Nephron progenitor cell (in vitro differentiated cells): ENCODE measurements at regions not wholly inside any gene's neighbourhood (a gene's known extent, or its start where the extent isn't known, plus 50 kb on each side); places are given as distances from the start of the nearest gene placed in this dataset.
A peak's percentile ranks its signal among the peaks of the same experiment; 100 is the strongest.

Experiments used
- DNase-seq: peaks from one replicate; pipeline ENCODE4 v3.0.0; 2021
- H3K27ac Mint-ChIP-seq: 2 replicates; pipeline ENCODE4 v1.8.0; 2021; ENCODE audit warnings: mild to moderate bottlenecking, moderate library complexity, mixed read lengths
- H3K27me3 Mint-ChIP-seq: 2 replicates; pipeline ENCODE4 v1.8.0; 2021; ENCODE audit warnings: mild to moderate bottlenecking, low read depth, mixed read lengths; ENCODE audit not compliant: poor library complexity
- H3K36me3 Mint-ChIP-seq: 2 replicates; pipeline ENCODE4 v1.8.0; 2021; ENCODE audit warnings: low read depth, mixed read lengths
- H3K4me1 Mint-ChIP-seq: 2 replicates; pipeline ENCODE4 v1.8.0; 2021; ENCODE audit warnings: mixed read lengths
- H3K4me3 Mint-ChIP-seq: 2 replicates; pipeline ENCODE4 v1.8.0; 2021; ENCODE audit warnings: mild to moderate bottlenecking, moderate library complexity, mixed read lengths
- H3K9me3 Mint-ChIP-seq: 2 replicates; pipeline ENCODE4 v1.8.0; 2021; ENCODE audit warnings: mild to moderate bottlenecking, moderate library complexity, mixed read lengths
- TF ChIP-seq, protein P1 (sequence below): fragments of 200-600 bp; sonication (generic); IDR thresholded peaks from 2 replicates; pipeline ENCODE4 v1.5.0; 2021; ENCODE audit warnings: antibody characterized with exemption

GRCh38 chr6:141996823-141997222 is 135.9 kb upstream of the GJE1 start:
- no peak for DNase-seq
- Mint-ChIP-seq H3K27me3 (peaks cover 3% of the 10 kb centered on the region), H3K4me1 (no peaks in the 10 kb centered on the region), H3K4me3 (no peak overlapping the region), H3K27ac (no peak overlapping the region), H3K36me3 (no peaks in the 10 kb centered on the region), H3K9me3 (peaks cover 43% of the 10 kb centered on the region)
- TF ChIP-seq, protein P1, sequence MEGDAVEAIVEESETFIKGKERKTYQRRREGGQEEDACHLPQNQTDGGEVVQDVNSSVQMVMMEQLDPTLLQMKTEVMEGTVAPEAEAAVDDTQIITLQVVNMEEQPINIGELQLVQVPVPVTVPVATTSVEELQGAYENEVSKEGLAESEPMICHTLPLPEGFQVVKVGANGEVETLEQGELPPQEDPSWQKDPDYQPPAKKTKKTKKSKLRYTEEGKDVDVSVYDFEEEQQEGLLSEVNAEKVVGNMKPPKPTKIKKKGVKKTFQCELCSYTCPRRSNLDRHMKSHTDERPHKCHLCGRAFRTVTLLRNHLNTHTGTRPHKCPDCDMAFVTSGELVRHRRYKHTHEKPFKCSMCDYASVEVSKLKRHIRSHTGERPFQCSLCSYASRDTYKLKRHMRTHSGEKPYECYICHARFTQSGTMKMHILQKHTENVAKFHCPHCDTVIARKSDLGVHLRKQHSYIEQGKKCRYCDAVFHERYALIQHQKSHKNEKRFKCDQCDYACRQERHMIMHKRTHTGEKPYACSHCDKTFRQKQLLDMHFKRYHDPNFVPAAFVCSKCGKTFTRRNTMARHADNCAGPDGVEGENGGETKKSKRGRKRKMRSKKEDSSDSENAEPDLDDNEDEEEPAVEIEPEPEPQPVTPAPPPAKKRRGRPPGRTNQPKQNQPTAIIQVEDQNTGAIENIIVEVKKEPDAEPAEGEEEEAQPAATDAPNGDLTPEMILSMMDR = no peak

DNA sequence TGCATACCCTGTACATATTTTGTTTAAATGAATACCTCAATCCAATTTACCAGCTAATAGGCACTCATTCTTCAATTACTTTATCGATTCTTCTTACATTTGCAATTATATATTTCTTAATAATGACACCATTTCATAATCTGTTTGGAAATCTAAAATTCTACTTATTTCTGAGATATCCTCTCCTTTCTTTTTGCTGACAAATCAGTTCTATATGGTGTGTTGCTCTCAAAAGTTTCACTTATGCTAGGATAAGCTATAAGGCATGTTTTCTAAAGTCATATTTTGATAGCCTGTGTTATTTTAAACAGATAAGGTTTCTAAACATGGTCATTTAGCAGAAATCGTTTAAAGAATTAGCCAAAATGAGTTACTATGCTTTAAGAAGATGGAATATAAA is 140.6 kb upstream of the GJE1 start:
- Mint-ChIP-seq H3K4me1 (no peaks in the 10 kb centered on the region), H3K4me3 (no peak overlapping the region), H3K27ac (no peak overlapping the region), H3K36me3 (no peaks in the 10 kb centered on the region), H3K27me3 (no peaks in the 10 kb centered on the region), H3K9me3 (peaks cover 14% of the 10 kb centered on the region)
- DNase-seq = no peak
- TF ChIP-seq, protein P1 = no peak

- Mint-ChIP-seq H3K27ac (no peak overlapping the region), H3K4me3 (no peak overlapping the region), H3K27me3 (no peaks in the 10 kb centered on the region), H3K4me1 (no peaks in the 10 kb centered on the region), H3K9me3 (peaks cover 5% of the 10 kb centered on the region), H3K36me3 (no peaks in the 10 kb centered on the region)
- TF ChIP-seq, protein P1 = no peak
- DNase-seq = no peak
Measured at GRCh38 chr6:141990840-141991239, 141.9 kb upstream of the GJE1 start.

DNA sequence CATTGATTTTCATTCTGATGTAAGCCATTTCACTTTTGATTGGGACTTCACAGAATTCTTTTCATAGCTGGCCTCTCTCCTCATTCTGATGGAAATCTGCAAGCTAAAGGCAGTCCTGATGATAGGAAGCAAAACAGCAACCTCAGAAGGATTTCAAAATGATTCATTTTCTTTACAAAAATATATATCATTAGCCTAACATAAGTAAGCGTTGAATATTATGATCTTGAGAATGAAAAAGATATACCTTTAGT is 143.1 kb upstream of the GJE1 start:
- Mint-ChIP-seq H3K4me1 (no peaks in the 10 kb centered on the region), H3K27me3 (no peaks in the 10 kb centered on the region), H3K36me3 (no peaks in the 10 kb centered on the region), H3K9me3 (no peaks in the 10 kb centered on the region), H3K4me3 (no peak overlapping the region), H3K27ac (no peak overlapping the region)
- TF ChIP-seq, protein P1 = no peak
- no peak for DNase-seq

- TF ChIP-seq, protein P1 = peak; percentile 70
- H3K27ac Mint-ChIP-seq = no peak overlapping the region
- H3K9me3 Mint-ChIP-seq = no peaks in the 10 kb centered on the region
- peak; percentile 30 for DNase-seq
- H3K4me3 Mint-ChIP-seq = no peak overlapping the region
- H3K27me3 Mint-ChIP-seq = no peaks in the 10 kb centered on the region
- H3K4me1 Mint-ChIP-seq = no peaks in the 10 kb centered on the region
- no peaks in the 10 kb centered on the region for H3K36me3 Mint-ChIP-seq
Measured at GRCh38 chr6:141988954-141989705, 143.6 kb upstream of the GJE1 start.

- DNase-seq = no peak
- Mint-ChIP-seq H3K9me3 (no peaks in the 10 kb centered on the region), H3K36me3 (no peaks in the 10 kb centered on the region), H3K27ac (no peak overlapping the region), H3K27me3 (no peaks in the 10 kb centered on the region), H3K4me3 (no peak overlapping the region), H3K4me1 (no peaks in the 10 kb centered on the region)
- TF ChIP-seq, protein P1 = no peak
Measured at GRCh38 chr6:141988327-141988726, 144.4 kb upstream of the GJE1 start.
